Endothelial cell of umbilical vein (primary cell): ENCODE measurements at regions not wholly inside any gene's neighbourhood (a gene's known extent, or its start where the extent isn't known, plus 50 kb on each side); places are given as distances from the start of the nearest gene placed in this dataset.
"Not testable (repeated sequence)": the region's sequence is repeated elsewhere in the genome, so short reads cannot be mapped to it uniquely, and the experiment has no call there.

Experiments used
- BruUV-seq: library from RNA; stranded (reverse); fragments of 400-500 nt; replicated peaks from 2 replicates; lab custom pipeline; 2021; lab: Mats Ljungman, UMichigan
- CTCF ChIA-PET: fragments of 300-600, 350-600 bp; sonication (Branson Sonifier 250); formaldehyde crosslinking; loops from one replicate; lab custom pipeline; 2021; ENCODE audit warnings: antibody characterized with exemption, inconsistent platforms; lab: Charles Lee
- POLR2A ChIA-PET: fragments of 300-600, 350-600 bp; sonication (Branson Sonifier 250); formaldehyde crosslinking; loops from one replicate; lab custom pipeline; 2021; ENCODE audit warnings: antibody characterized with exemption, inconsistent platforms; lab: Charles Lee
- DNase-seq: peaks from one replicate; pipeline ENCODE4 v3.0.0-alpha.2; 2011; ENCODE audit warnings: low read depth, low spot score
- FAIRE-seq: peaks from 2 replicates; lab custom pipeline; 2011; peaks lifted over from hg19 to GRCh38; lab: Jason Lieb, UNC
- H2AFZ ChIP-seq: 2 replicates; pipeline ENCODE4 v1.6.0; 2012; ENCODE audit warnings: low read depth, low read length, control low read depth, inconsistent platforms
- H3K27ac ChIP-seq: 2 replicates; pipeline ENCODE4 v1.5.1; 2011; ENCODE audit warnings: low read depth, mild to moderate bottlenecking, control low read depth, low read length, moderate library complexity; ENCODE audit not compliant: insufficient read depth
- H3K27me3 ChIP-seq, 2 experiments: 2 replicates each; pipeline versions ENCODE4 v1.6.0 to v1.6.1; 2011; ENCODE audit warnings: low read length in 2 of 2, mixed read lengths in 1 of 2; ENCODE audit not compliant: control insufficient read depth in 2 of 2, insufficient read depth in 2 of 2
- H3K36me3 ChIP-seq, 2 experiments: 2 replicates in 1 of 2; 3 replicates in 1 of 2; pipeline ENCODE4 v1.5.1; 2011; ENCODE audit warnings: low read length in 2 of 2, mild to moderate bottlenecking in 1 of 2, moderate library complexity in 1 of 2; ENCODE audit not compliant: control insufficient read depth in 2 of 2, insufficient read depth in 2 of 2; ENCODE audit errors: extremely low read depth in 1 of 2
- H3K4me1 ChIP-seq: 3 replicates; pipeline ENCODE4 v1.5.1; 2011; ENCODE audit warnings: mild to moderate bottlenecking, low read length; ENCODE audit not compliant: control insufficient read depth, insufficient read depth; ENCODE audit errors: extremely low read depth
- H3K4me2 ChIP-seq: 2 replicates; pipeline ENCODE4 v1.6.1; 2011; ENCODE audit warnings: low read length, control low read depth, mixed read lengths; ENCODE audit not compliant: insufficient read depth
- H3K4me3 ChIP-seq, 3 experiments: fragments of 200-600 bp in 1 of 3; sonication (generic), shearing (Covaris generic) in 1 of 3; replicated peaks in 1 of 3; 2 replicates each; pipeline ENCODE4 v1.5.1; 2011 to 2016; ENCODE audit warnings: control low read depth in 3 of 3, low read length in 3 of 3, mild to moderate bottlenecking in 2 of 3, inconsistent platforms in 1 of 3, low read depth in 1 of 3, moderate library complexity in 1 of 3; ENCODE audit not compliant: insufficient read depth in 1 of 3
- H3K79me2 ChIP-seq: 2 replicates; pipeline ENCODE4 v1.6.0; 2012; ENCODE audit warnings: low read length, inconsistent platforms; ENCODE audit not compliant: control insufficient read depth, insufficient read depth
- H3K9ac ChIP-seq: replicated peaks from 2 replicates; pipeline ENCODE3; 2011; ENCODE audit warnings: low read length, control low read depth; ENCODE audit not compliant: insufficient read depth; ENCODE audit errors: extremely low read depth
- H3K9me1 ChIP-seq: replicated peaks from 3 replicates; pipeline ENCODE4 v1.6.0; 2011; ENCODE audit warnings: mild to moderate bottlenecking, low read length; ENCODE audit not compliant: control insufficient read depth, insufficient read depth; ENCODE audit errors: extremely low read depth
- H3K9me3 ChIP-seq: replicated peaks from 2 replicates; pipeline ENCODE4 v1.5.1; 2012; ENCODE audit warnings: low read length, inconsistent platforms; ENCODE audit not compliant: control insufficient read depth, insufficient read depth
- H4K20me1 ChIP-seq: replicated peaks from 2 replicates; pipeline ENCODE3; 2011; ENCODE audit warnings: mild to moderate bottlenecking, low read length; ENCODE audit not compliant: control insufficient read depth, insufficient read depth; ENCODE audit errors: extremely low read depth
- dilution Hi-C: fragments of 300-500 bp; cut with MboI; formaldehyde crosslinking; loops from one replicate; pipeline ENCODE4 v1.15.0; 2019; ENCODE audit warnings: low sequenced_read_pairs; ENCODE audit not compliant: extremely low pct_ligation_motif_present
- intact Hi-C: fragments of 100-400 bp; cut with micrococcal nuclease; formaldehyde crosslinking; loops from one replicate; pipeline ENCODE4 v1.10.0; 2022

- intact Hi-C loops, H3K79me2 ChIP-seq, DNase-seq, H3K27me3 ChIP-seq, dilution Hi-C loops, H2AFZ ChIP-seq, POLR2A ChIA-PET, H4K20me1 ChIP-seq, H3K4me2 ChIP-seq, H3K27ac ChIP-seq, H3K9me1 ChIP-seq, H3K36me3 ChIP-seq, H3K9ac ChIP-seq, H3K9me3 ChIP-seq, H3K4me1 ChIP-seq, BruUV-seq, H3K4me3 ChIP-seq: not testable (repeated sequence)
- CTCF ChIA-PET, result interaction anchor here (1.0 kb wide), 2 partner anchors 19 to 119 kb away, joined by 3 read pairs; no protein-coding TSS in a partner anchor
- FAIRE-seq, result peak; percentile 4
Observed at GRCh38 chr12:9450127-9450567, 157.6 kb downstream of the KLRB1 start.

GRCh38 chr12:9449657-9450126 lies 158.0 kb downstream of the KLRB1 start:
- H3K9me3 ChIP-seq, H3K9me1 ChIP-seq, H3K4me1 ChIP-seq, dilution Hi-C loops, H3K79me2 ChIP-seq, H3K27ac ChIP-seq, FAIRE-seq, H3K4me3 ChIP-seq, H3K9ac ChIP-seq, H2AFZ ChIP-seq, H4K20me1 ChIP-seq, BruUV-seq, H3K4me2 ChIP-seq, intact Hi-C loops, POLR2A ChIA-PET, H3K36me3 ChIP-seq, DNase-seq, H3K27me3 ChIP-seq: not testable (repeated sequence)
- CTCF ChIA-PET, result interaction anchor here (1.0 kb wide), 2 partner anchors 19 to 118 kb away, joined by 3 read pairs; no protein-coding TSS in a partner anchor
